Hepatocyte (in vitro differentiated cells): ENCODE measurements at regions not wholly inside any gene's neighbourhood (a gene's known extent, or its start where the extent isn't known, plus 50 kb on each side); places are given as distances from the start of the nearest gene placed in this dataset.

Experiments used
- EZH2 ChIP-seq: fragments of 200-600 bp; sonication (generic); IDR thresholded peaks from 2 replicates; pipeline ENCODE4 v1.6.1; 2016; ENCODE audit warnings: antibody characterized with exemption, mild to moderate bottlenecking, borderline replicate concordance
- EZH2phosphoT487 ChIP-seq: fragments of 200-600 bp; sonication (generic); IDR thresholded peaks from one replicate; pipeline ENCODE4 v1.6.1; 2018; ENCODE audit warnings: antibody characterized with exemption, mild to moderate bottlenecking, low read depth, moderate library complexity; ENCODE audit not compliant: unreplicated experiment, severe bottlenecking
- TF ChIP-seq, protein P1 (sequence below): fragments of 200-600 bp; sonication (generic); IDR thresholded peaks from 2 replicates; pipeline ENCODE4 v1.5.1; 2016; ENCODE audit warnings: antibody characterized with exemption, mild to moderate bottlenecking; ENCODE audit not compliant: poor library complexity

DNA sequence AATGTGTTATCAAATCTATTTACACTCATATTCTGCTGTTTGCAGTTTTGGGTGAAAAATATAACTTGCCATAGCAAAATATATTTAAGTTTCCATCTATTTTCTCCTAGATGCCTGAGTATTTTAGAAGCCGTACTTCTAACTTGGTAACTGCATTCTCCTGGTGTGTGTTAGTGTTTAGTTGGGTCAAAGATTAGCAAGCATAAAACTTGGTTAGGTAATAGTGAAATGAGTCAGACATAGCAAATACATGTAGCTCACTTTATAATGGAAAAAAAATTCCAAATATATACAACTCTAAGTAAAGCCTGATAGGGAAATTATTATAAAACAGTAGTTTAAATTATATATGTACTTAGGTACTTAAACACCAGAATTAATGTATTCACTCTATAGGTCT lies 640.7 kb upstream of the ST8SIA4 start:
- TF ChIP-seq, protein P1, sequence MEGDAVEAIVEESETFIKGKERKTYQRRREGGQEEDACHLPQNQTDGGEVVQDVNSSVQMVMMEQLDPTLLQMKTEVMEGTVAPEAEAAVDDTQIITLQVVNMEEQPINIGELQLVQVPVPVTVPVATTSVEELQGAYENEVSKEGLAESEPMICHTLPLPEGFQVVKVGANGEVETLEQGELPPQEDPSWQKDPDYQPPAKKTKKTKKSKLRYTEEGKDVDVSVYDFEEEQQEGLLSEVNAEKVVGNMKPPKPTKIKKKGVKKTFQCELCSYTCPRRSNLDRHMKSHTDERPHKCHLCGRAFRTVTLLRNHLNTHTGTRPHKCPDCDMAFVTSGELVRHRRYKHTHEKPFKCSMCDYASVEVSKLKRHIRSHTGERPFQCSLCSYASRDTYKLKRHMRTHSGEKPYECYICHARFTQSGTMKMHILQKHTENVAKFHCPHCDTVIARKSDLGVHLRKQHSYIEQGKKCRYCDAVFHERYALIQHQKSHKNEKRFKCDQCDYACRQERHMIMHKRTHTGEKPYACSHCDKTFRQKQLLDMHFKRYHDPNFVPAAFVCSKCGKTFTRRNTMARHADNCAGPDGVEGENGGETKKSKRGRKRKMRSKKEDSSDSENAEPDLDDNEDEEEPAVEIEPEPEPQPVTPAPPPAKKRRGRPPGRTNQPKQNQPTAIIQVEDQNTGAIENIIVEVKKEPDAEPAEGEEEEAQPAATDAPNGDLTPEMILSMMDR, result no peak
- TF ChIP-seq EZH2phosphoT487, result no peak
- TF ChIP-seq EZH2, result no peak
